NCI-H524 treated with DMSO at 0.1 percent for 48 hours (cell line): ENCODE measurements at regions not wholly inside any gene's neighbourhood (a gene's known extent, or its start where the extent isn't known, plus 50 kb on each side); places are given as distances from the start of the nearest gene placed in this dataset.

Experiments
- DNase-seq: peaks from one replicate; lab custom pipeline; 2025; lab: John Stamatoyannopoulos, UW

DNA sequence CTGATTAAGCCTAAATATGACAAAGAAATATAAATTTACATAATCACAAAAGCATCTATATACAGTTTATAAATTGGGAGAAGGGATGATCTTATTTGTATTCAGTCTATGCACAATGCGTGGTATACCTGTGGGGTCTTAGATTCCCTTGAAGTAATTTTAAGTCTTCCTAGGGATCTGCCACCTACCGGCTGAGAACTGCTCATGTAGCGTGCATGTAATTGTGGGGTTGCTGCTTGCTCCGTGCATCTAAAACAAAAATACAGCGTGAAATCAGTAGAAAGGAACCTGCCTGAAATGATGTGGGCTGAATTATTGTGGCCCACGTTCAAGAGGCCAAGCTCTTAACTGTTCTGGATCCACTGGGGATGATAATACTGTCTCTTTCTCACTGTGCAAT is 187.3 kb downstream of the MBOAT1 start:
- no peak for DNase-seq

DNA sequence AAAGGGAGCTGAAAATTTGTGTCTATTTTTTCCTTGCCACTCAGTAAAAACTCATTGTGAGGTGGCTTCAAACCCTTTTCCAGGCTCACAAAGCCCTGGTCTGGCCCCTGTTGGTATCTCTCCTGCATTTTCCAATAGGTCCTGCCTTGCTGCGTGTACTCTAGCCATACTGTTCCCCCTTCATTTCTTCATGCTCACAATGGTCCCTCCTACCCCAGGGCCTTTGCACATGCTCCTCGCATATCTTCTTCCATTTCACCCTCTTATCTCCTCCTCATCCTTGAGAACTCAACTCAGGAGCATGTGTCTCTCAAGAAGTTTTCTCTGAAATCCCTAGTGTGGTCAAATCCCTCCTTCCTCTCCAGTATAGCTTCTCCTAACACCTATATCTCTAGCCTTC is 186.6 kb downstream of the MBOAT1 start:
- DNase-seq: no peak

DNA sequence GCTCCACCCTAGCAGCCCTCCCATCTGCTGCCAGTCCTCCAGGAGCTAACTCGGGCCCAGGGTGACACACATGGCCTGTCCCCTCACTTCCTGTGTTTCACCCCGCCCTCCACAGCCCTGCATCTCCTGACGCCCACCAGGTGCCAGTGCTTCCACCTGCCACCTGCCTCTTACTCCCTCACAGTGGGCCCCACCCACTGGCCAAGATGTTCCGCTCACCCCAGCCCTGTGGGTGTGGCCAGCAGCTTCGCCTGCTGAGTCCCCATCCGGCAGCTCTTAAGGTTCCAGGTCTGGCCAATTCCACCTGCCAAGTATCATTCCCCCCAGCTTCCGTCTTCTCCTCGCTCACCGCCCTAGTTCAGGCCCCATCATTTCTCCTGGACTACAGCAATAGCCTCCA is 184.1 kb downstream of the MBOAT1 start:
- no peak for DNase-seq

DNA sequence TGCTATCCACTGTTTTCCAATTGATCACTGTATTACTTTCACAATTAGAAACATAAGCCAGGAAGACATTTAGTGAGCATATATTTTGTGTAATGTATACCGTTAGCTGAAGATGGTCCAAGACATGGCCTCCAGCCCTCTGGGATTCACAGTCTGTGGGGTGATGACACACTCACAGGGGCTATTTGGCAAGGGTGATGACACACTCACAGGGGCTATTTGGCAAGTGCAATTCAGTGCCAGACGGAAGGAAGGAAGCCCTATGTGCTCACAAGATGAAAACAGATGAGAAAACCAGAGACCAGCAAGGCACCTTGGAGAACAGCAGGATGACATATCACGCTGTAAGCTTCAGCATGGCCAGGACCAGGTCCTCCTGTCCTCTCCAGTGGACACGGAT is 183.7 kb downstream of the MBOAT1 start:
- DNase-seq: no peak

DNA sequence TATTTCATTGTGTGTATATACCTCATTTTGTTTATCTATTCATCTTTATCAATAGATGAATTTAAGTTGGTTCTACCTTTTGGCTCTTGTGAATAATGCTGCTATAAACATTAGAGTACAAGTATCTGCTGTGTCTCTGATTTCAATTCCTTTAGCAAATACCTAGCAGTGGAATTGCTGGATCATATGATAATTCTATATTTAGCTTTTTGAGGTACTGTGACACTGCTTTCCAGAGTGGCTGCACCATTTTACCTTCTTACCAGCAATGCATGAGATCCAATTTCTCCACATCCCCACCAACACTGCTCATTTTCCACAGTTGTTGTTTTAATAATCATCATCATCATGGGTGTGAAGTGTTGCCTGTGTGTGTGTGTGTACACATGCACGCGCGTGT is 182.3 kb downstream of the MBOAT1 start:
- DNase-seq: no peak

DNA sequence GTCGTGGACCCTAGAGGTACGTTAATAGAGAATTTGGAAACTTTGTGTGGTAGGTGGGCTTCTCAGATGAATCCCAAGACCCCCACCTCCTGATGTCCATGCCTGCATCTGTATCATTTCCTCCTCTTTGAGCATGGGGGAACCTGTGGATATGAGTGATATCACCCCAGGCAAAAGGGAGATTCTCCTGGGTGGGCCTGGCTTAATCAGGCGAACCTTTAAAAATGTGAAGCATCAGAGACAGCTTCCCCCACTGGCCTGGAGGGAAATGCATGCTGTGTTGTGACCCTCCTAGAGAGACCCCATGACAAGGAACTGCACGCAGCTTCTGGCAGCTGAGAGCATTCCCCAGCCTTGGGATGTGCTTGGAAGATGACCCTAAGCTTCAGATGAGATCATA is 180.9 kb downstream of the MBOAT1 start:
- DNase-seq: no peak

DNA sequence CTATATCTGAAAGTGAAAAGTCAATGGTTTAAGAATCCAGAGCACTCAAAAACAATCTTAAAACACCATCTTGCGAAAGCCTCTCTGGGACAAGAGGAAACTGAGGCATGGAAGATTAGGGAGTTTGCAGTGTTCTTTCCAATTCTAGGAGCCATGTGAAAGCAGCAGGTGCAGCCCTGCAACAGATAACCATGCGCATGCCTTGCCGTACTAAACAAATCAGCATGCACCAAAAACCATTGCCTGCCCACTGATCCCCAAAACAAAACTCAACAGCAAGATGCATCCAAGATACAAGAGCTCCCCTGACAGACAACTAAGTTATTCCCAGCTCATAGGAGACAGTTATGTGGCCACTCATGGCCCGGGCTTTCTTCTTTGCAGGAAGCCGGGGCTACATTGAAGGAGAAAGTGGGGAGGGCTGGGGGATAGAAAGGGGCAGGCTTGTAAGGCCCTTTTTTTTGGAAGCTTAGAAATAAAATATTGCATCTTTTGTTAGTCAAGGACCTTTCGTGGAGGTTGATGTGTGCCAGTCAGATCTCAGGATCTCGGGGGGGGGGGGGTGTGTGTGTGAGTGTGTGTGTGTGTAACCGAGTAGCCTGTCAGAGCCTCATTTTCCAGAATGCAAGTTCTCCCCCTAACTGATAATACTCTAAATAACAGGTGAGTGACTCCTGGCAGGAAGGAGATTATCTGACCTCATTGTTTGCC is 178.4 kb downstream of the MBOAT1 start:
- DNase-seq: no peak

DNA sequence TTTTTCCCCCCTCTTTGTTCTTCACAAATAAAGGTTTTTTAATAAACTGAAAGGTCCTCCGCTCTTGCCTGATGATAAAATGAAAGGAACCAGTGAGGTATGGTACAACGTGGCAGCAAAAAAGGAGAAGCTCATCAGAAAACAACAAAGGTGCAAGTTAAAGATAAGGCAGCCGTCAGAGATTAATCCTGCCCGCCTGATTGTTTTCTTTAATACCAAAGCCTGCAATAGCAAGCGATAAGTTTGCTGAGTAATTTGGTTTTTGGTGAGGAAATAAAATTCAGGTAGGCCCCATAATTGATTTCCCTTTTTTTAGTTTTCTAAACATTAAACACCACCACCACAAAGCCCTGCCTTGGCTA is 177.9 kb downstream of the MBOAT1 start:
- DNase-seq: no peak

DNA sequence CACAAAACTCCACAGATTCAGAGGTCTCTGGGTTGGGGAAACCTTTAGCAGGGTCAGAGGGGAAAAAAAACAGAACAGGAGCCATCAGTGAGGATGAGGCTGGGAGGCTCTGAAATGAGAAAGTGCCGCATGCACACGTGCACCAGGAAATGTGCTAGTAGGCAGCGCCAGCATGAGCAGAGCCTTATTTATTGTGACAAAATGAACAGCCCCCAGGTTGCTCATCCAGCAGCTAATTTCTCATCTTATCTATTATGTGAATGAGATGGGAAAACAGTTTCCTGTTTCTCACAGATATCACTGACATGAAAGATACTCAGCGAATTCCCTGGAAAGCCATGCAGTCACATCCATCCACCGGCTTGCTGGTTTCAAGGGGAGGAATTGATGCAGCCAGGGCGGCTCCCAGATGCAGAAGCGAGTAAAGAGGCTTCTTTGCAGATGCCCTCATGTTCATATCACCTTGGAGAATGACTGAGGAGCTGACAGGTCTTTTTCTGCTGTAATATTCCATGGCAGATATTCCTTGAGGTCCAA is 176.1 kb downstream of the MBOAT1 start:
- no peak for DNase-seq

DNA sequence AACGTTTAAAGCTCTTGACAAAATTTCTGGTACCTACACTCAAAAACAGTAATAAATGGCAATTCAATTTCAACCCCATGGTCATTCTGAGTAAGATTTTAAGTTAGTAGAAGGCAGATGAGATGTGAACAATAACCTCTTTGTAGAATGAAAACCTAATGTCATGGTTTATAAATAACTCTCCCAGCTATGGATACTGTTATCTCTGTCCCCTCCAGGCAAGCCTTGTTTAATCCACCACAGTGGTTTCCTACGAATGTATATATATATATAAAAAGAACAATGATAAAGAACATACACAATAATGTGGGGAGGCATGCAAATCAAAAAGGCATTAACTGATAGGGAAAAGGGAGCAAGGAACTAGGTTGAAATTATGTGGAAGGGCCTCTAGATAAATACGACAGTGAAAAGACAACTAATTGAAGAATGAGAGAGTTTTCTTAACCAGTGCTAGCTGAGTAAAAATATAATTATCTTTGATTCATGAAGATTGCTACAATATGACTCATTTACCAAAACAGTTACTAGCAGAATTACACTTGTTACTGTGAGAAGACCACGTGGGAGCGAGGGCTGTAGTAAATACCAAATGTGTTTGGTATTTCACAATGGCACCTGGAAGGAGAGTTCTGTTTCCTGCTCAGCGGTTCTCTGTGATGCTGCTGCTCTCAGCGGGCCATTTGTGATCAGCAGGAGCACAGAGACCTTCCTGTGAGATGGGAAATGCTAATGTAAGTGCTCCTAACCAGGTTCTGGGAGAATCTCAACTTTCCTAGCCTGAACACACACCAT is 173.7 kb downstream of the MBOAT1 start:
- DNase-seq: no peak

DNA sequence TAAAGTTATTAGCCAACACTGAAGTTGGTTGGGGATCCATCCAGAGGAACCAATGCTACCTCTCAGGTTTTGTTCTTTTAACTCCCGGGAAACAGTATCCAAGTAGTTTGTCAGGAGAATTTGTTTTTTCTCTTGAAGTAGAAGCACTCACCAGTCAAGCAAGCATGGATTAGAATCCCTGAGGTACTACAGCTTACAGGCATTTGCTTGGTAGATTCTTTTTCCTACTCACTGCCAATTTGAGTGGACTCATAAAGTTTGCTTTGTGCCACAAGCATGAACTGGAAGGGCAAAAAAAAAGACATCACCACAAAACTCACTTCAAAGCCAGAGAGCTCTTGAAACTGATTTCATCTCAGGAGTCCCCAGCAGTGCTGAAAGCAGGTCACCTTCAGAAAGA is 167.4 kb downstream of the MBOAT1 start:
- DNase-seq: no peak
